K562 (cell line): ENCODE measurements at regions not wholly inside any gene's neighbourhood (a gene's known extent, or its start where the extent isn't known, plus 50 kb on each side); places are given as distances from the start of the nearest gene placed in this dataset.

ENCODE experiments used
- ATAC-seq: fragments of 200-7000 bp; cut with Tn5 transposase; 3 replicates; pipeline ENCODE4 v1.9.1; 2020; ENCODE audit warnings: moderate library complexity
- BruUV-seq: library from RNA; stranded (reverse); fragments of 400-500 nt; replicated peaks from 2 replicates; lab custom pipeline; 2021; lab: Mats Ljungman, UMichigan
- CTCF ChIA-PET: fragments of 300-600 bp; formaldehyde crosslinking; extraction: SDS; loops from one replicate; lab custom pipeline; 2021; ENCODE audit warnings: low intra/inter-chr PET ratio; lab: Yijun Ruan, JAX
- POLR2A ChIA-PET: fragments of 300-600, 350-650 bp; sonication (Branson Sonifier 250); formaldehyde crosslinking; extraction: SDS; loops from one replicate; lab custom pipeline; 2021; ENCODE audit warnings: antibody characterized with exemption, inconsistent platforms; lab: Yijun Ruan, JAX
- DNase-seq, 4 experiments: peaks; one replicate each; pipeline versions ENCODE4 v3.0.0 to v3.0.0-alpha.2; 2011 to 2018; ENCODE audit warnings: low spot score in 3 of 4, mixed read lengths in 3 of 4; ENCODE audit errors: extremely low read depth in 1 of 4
- FAIRE-seq: peaks from 2 replicates; lab custom pipeline; 2011; peaks lifted over from hg19 to GRCh38; lab: Jason Lieb, UNC
- H2AFZ ChIP-seq: 2 replicates; pipeline ENCODE4 v1.6.0; 2011; ENCODE audit warnings: low read depth, low read length, control low read depth, inconsistent platforms
- H3K27ac ChIP-seq: fragments of 200-600 bp; 3 replicates; pipeline ENCODE4 v1.8.0; 2011; ENCODE audit warnings: low read depth, mild to moderate bottlenecking, control low read depth, inconsistent platforms, low read length, moderate library complexity, mixed read lengths; ENCODE audit errors: extremely low read depth
- H3K27me3 ChIP-seq, 2 experiments: fragments of 300-600 bp in 1 of 2; 2 replicates in 1 of 2; 3 replicates in 1 of 2; pipeline versions ENCODE4 v1.6.0 to v1.8.0; 2011; ENCODE audit warnings: inconsistent platforms in 2 of 2, low read length in 2 of 2, mild to moderate bottlenecking in 1 of 2, mixed read lengths in 1 of 2, moderate library complexity in 1 of 2; ENCODE audit not compliant: control insufficient read depth in 2 of 2, insufficient read depth in 2 of 2
- H3K36me3 ChIP-seq: fragments of 300-600 bp; 3 replicates; pipeline ENCODE4 v1.8.0; 2011; ENCODE audit warnings: mild to moderate bottlenecking, low read length, inconsistent platforms; ENCODE audit not compliant: control insufficient read depth, insufficient read depth
- H3K4me1 ChIP-seq, 2 experiments: fragments of 200-600 bp in 1 of 2; replicated peaks in 1 of 2; 2 replicates in 1 of 2; 3 replicates in 1 of 2; pipeline versions ENCODE4 v1.5.1 to v1.8.0; 2011; ENCODE audit warnings: inconsistent platforms in 2 of 2, low read length in 2 of 2, mild to moderate bottlenecking in 1 of 2, mixed read lengths in 1 of 2, moderate library complexity in 1 of 2; ENCODE audit not compliant: control insufficient read depth in 2 of 2, insufficient read depth in 2 of 2
- H3K4me2 ChIP-seq: 2 replicates; pipeline ENCODE4 v1.6.1; 2011; ENCODE audit warnings: low read length, control low read depth, inconsistent platforms, mixed read lengths; ENCODE audit not compliant: insufficient read depth
- H3K4me3 ChIP-seq: fragments of 200-600 bp; sonication (generic), shearing (Covaris generic); 2 replicates; pipeline ENCODE4 v1.5.1; 2016; ENCODE audit warnings: control low read depth, inconsistent platforms
- H3K79me2 ChIP-seq: fragments of 200-600 bp; 3 replicates; pipeline ENCODE4 v1.8.0; 2011; ENCODE audit warnings: low read length, inconsistent platforms; ENCODE audit not compliant: control insufficient read depth, insufficient read depth
- H3K9ac ChIP-seq, 2 experiments: 2 replicates each; pipeline versions ENCODE4 v1.6.0 to v1.6.1; 2011; ENCODE audit warnings: low read depth in 2 of 2, low read length in 2 of 2, control low read depth in 1 of 2, inconsistent platforms in 1 of 2, mild to moderate bottlenecking in 1 of 2, mixed read lengths in 1 of 2; ENCODE audit not compliant: insufficient read depth in 1 of 2
- H3K9me1 ChIP-seq: one replicate; pipeline ENCODE4 v1.6.0; 2011; ENCODE audit warnings: inconsistent platforms, mild to moderate bottlenecking, low read length, moderate library complexity; ENCODE audit not compliant: control insufficient read depth, insufficient read depth
- H3K9me3 ChIP-seq: replicated peaks from 2 replicates; pipeline ENCODE4 v1.5.1; 2011; ENCODE audit warnings: low read depth, low read length, inconsistent platforms; ENCODE audit not compliant: control insufficient read depth, insufficient read depth
- H4K20me1 ChIP-seq: replicated peaks from 2 replicates; pipeline ENCODE4 v1.6.1; 2011; ENCODE audit warnings: low read length, inconsistent platforms, mixed read lengths; ENCODE audit not compliant: control insufficient read depth, insufficient read depth
- CEBPG ChIP-seq, 3 experiments: fragments of 200-800 bp in 1 of 3; sonication (Bioruptor generic) in 1 of 3; sonication (generic) in 1 of 3; formaldehyde crosslinking in 1 of 3; IDR thresholded peaks in 2 of 3; conservative IDR thresholded peaks in 1 of 3; 2 replicates each; pipeline versions ENCODE4 v1.6.1 to v1.8.0; 2016 to 2022; ENCODE audit warnings: missing compliant biosample characterization in 2 of 3, missing genetic modification characterization in 2 of 3, mild to moderate bottlenecking in 1 of 3, missing genetic modification reagents in 1 of 3
- CREB1 ChIP-seq, 2 experiments: sonication (generic) in 1 of 2; formaldehyde crosslinking in 1 of 2; IDR thresholded peaks; 2 replicates each; pipeline versions ENCODE4 v1.6.1 to v1.8.0; 2012 to 2022; ENCODE audit warnings: inconsistent platforms in 1 of 2, mild to moderate bottlenecking in 1 of 2, missing genetic modification reagents in 1 of 2, moderate library complexity in 1 of 2
- CUX1 ChIP-seq: fragments of 200-800 bp; sonication (Bioruptor generic); IDR thresholded peaks from 2 replicates; pipeline ENCODE4 v1.6.1; 2016; ENCODE audit warnings: missing genetic modification characterization, missing compliant biosample characterization
- HNRNPL ChIP-seq: fragments of 200-400 bp; formaldehyde crosslinking; IDR thresholded peaks from 2 replicates; pipeline ENCODE4 v1.6.1; 2017; ENCODE audit warnings: low read depth, mild to moderate bottlenecking, low read length
- IRF2 ChIP-seq: sonication (generic); formaldehyde crosslinking; IDR thresholded peaks from 2 replicates; pipeline ENCODE4 v1.8.1; 2022; ENCODE audit warnings: mild to moderate bottlenecking, missing genetic modification reagents
- MTA1 ChIP-seq: fragments of 450-650 bp; IDR thresholded peaks from 2 replicates; pipeline ENCODE4 v1.6.1; 2017; ENCODE audit warnings: borderline replicate concordance
- NRF1 ChIP-seq, 2 experiments: fragments of 450-650 bp; IDR thresholded peaks in 1 of 2; conservative IDR thresholded peaks in 1 of 2; 2 replicates each; pipeline ENCODE4 v1.6.1; 2014; ENCODE audit warnings: mild to moderate bottlenecking in 2 of 2
- PML ChIP-seq: IDR thresholded peaks from 2 replicates; pipeline ENCODE4 v1.6.1; 2012; ENCODE audit warnings: low read length, inconsistent platforms
- PTBP1 ChIP-seq: fragments of 200-400 bp; formaldehyde crosslinking; IDR thresholded peaks from 2 replicates; pipeline ENCODE4 v1.6.1; 2017; ENCODE audit warnings: low read depth, low read length
- ZBTB2 ChIP-seq: fragments of 450-650 bp; IDR thresholded peaks from 2 replicates; pipeline ENCODE4 v1.6.1; 2016; ENCODE audit warnings: antibody characterized with exemption
- ZEB2 ChIP-seq: fragments of 450-650 bp; IDR thresholded peaks from 2 replicates; pipeline ENCODE4 v1.6.1; 2016
- ZNF311 ChIP-seq: fragments of 250-450 bp; sonication (Bioruptor Pico); IDR thresholded peaks from 2 replicates; pipeline ENCODE4 v1.4.0; 2020; ENCODE audit warnings: mild to moderate bottlenecking, moderate library complexity
- ZNF639 ChIP-seq, 2 experiments: fragments of 200-800 bp in 1 of 2; sonication (Bioruptor generic) in 1 of 2; sonication (generic) in 1 of 2; formaldehyde crosslinking in 1 of 2; IDR thresholded peaks in 1 of 2; conservative IDR thresholded peaks in 1 of 2; 2 replicates each; pipeline versions ENCODE4 v1.5.0 to v1.6.1; 2016 to 2020; ENCODE audit warnings: missing compliant biosample characterization in 1 of 2, missing genetic modification characterization in 1 of 2, missing genetic modification reagents in 1 of 2
- ZNF707 ChIP-seq: fragments of 250-450 bp; sonication (Bioruptor Pico); conservative IDR thresholded peaks from 2 replicates; pipeline ENCODE4 v1.8.0; 2022; ENCODE audit warnings: inconsistent platforms, mild to moderate bottlenecking, moderate library complexity
- ZZZ3 ChIP-seq: fragments of 450-650 bp; IDR thresholded peaks from 2 replicates; pipeline ENCODE4 v1.6.1; 2016; ENCODE audit warnings: antibody characterized with exemption, mild to moderate bottlenecking, moderate library complexity
- WGBS: fragments of 100-300 bp; shearing (Covaris generic); methylation state at CpG from one replicate; pipeline ENCODE4 v1.1.6; 2016; ENCODE audit warnings: low coverage, mixed read lengths; ENCODE audit not compliant: insufficient coverage; ENCODE audit errors: missing lambda C conversion rate; 5-methylcytosine and 5-hydroxymethylcytosine counted together
- in situ Hi-C: fragments of 300-500 bp; cut with MboI; formaldehyde crosslinking; loops from 4 replicates; pipeline ENCODE4 v1.15.0; 2018; ENCODE audit warnings: inconsistent platforms, mixed read lengths
- intact Hi-C: fragments of 100-400 bp; cut with micrococcal nuclease; formaldehyde crosslinking; loops from 2 replicates; pipeline ENCODE4 v1.14.2; 2022

GRCh38 chr6:21334651-21335050 lies 258.9 kb upstream of the SOX4 start:
- H3K9me3 ChIP-seq = no peaks in the 10 kb centered on the region
- no peaks in the 10 kb centered on the region for H3K36me3 ChIP-seq
- no peak for ATAC-seq
- FAIRE-seq = no peak
- H3K4me1 ChIP-seq = no peaks in the 10 kb centered on the region
- no peaks in the 10 kb centered on the region for H3K79me2 ChIP-seq
- ChIA-PET CTCF (no interaction called here), POLR2A (no interaction called here)
- H2AFZ ChIP-seq = no peak overlapping the region
- H3K4me3 ChIP-seq = no peak overlapping the region
- H3K9ac ChIP-seq = no peak overlapping the region
- under 1% methylated on average over 7 of the region's 7 CpGs for WGBS
- no peak for DNase-seq
- intact Hi-C loops (no loop called here), in situ Hi-C loops (no loop called here)
- H3K9me1 ChIP-seq = no peaks in the 10 kb centered on the region
- H3K4me2 ChIP-seq = no peak overlapping the region
- H4K20me1 ChIP-seq = no peaks in the 10 kb centered on the region
- BruUV-seq = no TSS peak
- H3K27ac ChIP-seq = no peak overlapping the region
- peaks cover 16 to 23% of the 10 kb centered on the region in 2 experiments; a peak in 4 of 5 replicates for H3K27me3 ChIP-seq
- TF ChIP-seq PTBP1 (no peak), CEBPG (CRISPR knock-in tag; IDR thresholded peaks at IDR 0.05) (no peak), CEBPG (tag; conservative IDR thresholded peaks at IDR 0.05 in 1 of 2, IDR thresholded peaks at IDR 0.05 in 1 of 2) (no peak), CREB1 (IDR thresholded peaks at IDR 0.05) (no peak), CREB1 (CRISPR knock-in tag; IDR thresholded peaks at IDR 0.05) (no peak), ZNF311 (CRISPR knock-in tag) (no peak), ZNF707 (CRISPR knock-in tag) (no peak), NRF1 (conservative IDR thresholded peaks at IDR 0.05 in 1 of 2, IDR thresholded peaks at IDR 0.05 in 1 of 2) (no peak), ZZZ3 (no peak), IRF2 (no peak), CUX1 (no peak), MTA1 (no peak), ZBTB2 (no peak), HNRNPL (no peak), PML (no peak), ZEB2 (no peak), ZNF639 (CRISPR knock-in tag; conservative IDR thresholded peaks at IDR 0.05 in 1 of 2, IDR thresholded peaks at IDR 0.05 in 1 of 2) (no peak)
